GM12891 (cell line): ENCODE measurements at regions not wholly inside any gene's neighbourhood (a gene's known extent, or its start where the extent isn't known, plus 50 kb on each side); places are given as distances from the start of the nearest gene placed in this dataset.

ENCODE experiments used
- PAX5 ChIP-seq: IDR thresholded peaks from 2 replicates; pipeline ENCODE4 v1.6.1; 2011; ENCODE audit warnings: low read length, moderate library complexity, mild to moderate bottlenecking; ENCODE audit not compliant: insufficient read depth, severe bottlenecking
- POLR2A ChIP-seq: IDR thresholded peaks from 2 replicates; pipeline ENCODE4 v1.6.1; 2011; ENCODE audit warnings: low read depth, low read length, control low read depth
- POLR2AphosphoS5 ChIP-seq: IDR thresholded peaks from 2 replicates; pipeline ENCODE4 v1.6.1; 2011; ENCODE audit warnings: low read depth, low read length, control low read depth
- SPI1 ChIP-seq: IDR thresholded peaks from 2 replicates; pipeline ENCODE4 v1.6.1; 2011; ENCODE audit warnings: low read depth, low read length, control low read depth
- TAF1 ChIP-seq: IDR thresholded peaks from 2 replicates; pipeline ENCODE4 v1.6.1; 2011; ENCODE audit warnings: low read depth, low read length, control low read depth

GRCh38 chr4:134627366-134627765 lies 425.8 kb upstream of the PABPC4L start:
- TF ChIP-seq POLR2A (no peak), TAF1 (no peak), SPI1 (no peak), POLR2AphosphoS5 (no peak), PAX5 (no peak)
